ENCODE measurements at regions not wholly inside any gene's neighbourhood (a gene's known extent, or its start where the extent isn't known, plus 50 kb on each side); places are given as distances from the start of the nearest gene placed in this dataset.

DNA sequence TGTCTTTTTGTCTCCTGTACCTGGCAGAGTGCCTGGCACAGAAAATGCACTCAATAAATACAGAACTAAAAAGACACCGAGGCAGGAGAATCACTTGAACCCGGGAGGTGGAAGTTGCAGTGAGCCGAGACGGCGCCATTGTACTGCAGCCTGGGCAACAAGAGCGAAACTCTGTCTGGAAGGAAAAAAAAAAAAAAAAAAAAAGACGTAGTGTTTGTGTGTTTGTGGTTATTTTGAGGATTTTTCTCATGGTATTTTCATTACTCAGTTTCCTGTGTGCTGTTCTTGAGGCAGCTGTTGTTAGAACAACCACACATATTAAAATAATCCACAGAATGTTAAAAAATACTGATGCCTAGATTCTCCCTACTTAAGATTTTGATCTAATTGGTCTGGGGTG, 519.2 kb upstream of the SPHKAP start:
- H3K27ac Mint-ChIP-seq (ENCODE audit: unreplicated experiment): no peak overlapping the region
- no peak for DNase-seq (ENCODE audit: low read depth, low spot score)
- no peak overlapping the region for H3K4me3 Mint-ChIP-seq
- peaks cover under 1% of the 10 kb centered on the region for H3K9me3 Mint-ChIP-seq
- TF ChIP-seq, protein P1, sequence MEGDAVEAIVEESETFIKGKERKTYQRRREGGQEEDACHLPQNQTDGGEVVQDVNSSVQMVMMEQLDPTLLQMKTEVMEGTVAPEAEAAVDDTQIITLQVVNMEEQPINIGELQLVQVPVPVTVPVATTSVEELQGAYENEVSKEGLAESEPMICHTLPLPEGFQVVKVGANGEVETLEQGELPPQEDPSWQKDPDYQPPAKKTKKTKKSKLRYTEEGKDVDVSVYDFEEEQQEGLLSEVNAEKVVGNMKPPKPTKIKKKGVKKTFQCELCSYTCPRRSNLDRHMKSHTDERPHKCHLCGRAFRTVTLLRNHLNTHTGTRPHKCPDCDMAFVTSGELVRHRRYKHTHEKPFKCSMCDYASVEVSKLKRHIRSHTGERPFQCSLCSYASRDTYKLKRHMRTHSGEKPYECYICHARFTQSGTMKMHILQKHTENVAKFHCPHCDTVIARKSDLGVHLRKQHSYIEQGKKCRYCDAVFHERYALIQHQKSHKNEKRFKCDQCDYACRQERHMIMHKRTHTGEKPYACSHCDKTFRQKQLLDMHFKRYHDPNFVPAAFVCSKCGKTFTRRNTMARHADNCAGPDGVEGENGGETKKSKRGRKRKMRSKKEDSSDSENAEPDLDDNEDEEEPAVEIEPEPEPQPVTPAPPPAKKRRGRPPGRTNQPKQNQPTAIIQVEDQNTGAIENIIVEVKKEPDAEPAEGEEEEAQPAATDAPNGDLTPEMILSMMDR (conservative IDR thresholded peaks at IDR 0.05): no peak
- H3K36me3 Mint-ChIP-seq (ENCODE audit: low read depth): no peaks in the 10 kb centered on the region
- no peaks in the 10 kb centered on the region for H3K27me3 Mint-ChIP-seq (ENCODE audit: low read depth)
- peaks cover 26% of the 10 kb centered on the region for H3K4me1 Mint-ChIP-seq

DNA sequence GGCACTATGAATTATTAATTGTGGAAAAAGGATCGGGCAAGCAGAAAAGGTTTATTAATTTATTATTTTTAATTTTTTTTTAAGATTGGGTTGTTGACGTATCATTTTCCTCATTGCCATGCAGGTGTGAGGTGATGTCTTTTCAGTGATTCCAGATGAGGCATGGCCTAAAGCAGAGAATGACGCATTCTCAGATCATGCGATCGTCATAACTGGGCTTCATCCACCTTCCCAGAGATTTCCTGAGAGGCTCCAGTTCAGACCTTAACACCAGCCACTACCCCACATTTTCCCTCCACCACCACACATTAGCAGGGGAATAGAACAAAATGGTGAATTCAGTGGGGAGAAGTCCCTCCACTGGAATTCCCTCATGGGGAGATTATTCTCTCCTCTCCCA, 518.4 kb upstream of the SPHKAP start:
- Mint-ChIP-seq H3K9me3 (peaks cover 5% of the 10 kb centered on the region), H3K27ac (ENCODE audit: unreplicated experiment) (no peak overlapping the region), H3K4me1 (peaks cover 19% of the 10 kb centered on the region), H3K36me3 (ENCODE audit: low read depth) (no peaks in the 10 kb centered on the region), H3K27me3 (ENCODE audit: low read depth) (no peaks in the 10 kb centered on the region), H3K4me3 (no peak overlapping the region)
- TF ChIP-seq, protein P1 (conservative IDR thresholded peaks at IDR 0.05): no peak
- DNase-seq (ENCODE audit: low read depth, low spot score): no peak

DNA sequence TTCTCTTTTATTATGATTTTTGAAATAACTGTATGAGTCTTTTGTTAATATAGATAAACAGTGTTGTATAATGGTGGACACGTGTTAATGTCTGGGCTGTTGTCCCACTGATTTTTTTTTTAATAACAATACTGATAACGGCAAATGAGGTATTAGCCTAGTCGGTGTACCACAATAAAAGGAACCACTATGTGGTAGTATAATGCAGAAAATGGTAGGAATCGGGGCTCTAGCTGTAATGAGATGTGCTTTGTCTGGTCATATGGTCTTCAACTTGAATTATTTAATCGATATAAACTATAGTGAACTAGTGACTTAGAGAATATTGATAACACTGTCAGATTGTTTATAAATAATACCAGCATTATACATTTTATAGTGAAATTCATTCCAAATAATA, 517.9 kb upstream of the SPHKAP start:
- no peak for DNase-seq (ENCODE audit: low read depth, low spot score)
- H3K4me1 Mint-ChIP-seq: peaks cover 19% of the 10 kb centered on the region
- H3K9me3 Mint-ChIP-seq: peaks cover 5% of the 10 kb centered on the region
- no peak overlapping the region for H3K27ac Mint-ChIP-seq (ENCODE audit: unreplicated experiment)
- TF ChIP-seq, protein P1 (conservative IDR thresholded peaks at IDR 0.05): no peak
- no peaks in the 10 kb centered on the region for H3K36me3 Mint-ChIP-seq (ENCODE audit: low read depth)
- no peaks in the 10 kb centered on the region for H3K27me3 Mint-ChIP-seq (ENCODE audit: low read depth)
- no peak overlapping the region for H3K4me3 Mint-ChIP-seq

DNA sequence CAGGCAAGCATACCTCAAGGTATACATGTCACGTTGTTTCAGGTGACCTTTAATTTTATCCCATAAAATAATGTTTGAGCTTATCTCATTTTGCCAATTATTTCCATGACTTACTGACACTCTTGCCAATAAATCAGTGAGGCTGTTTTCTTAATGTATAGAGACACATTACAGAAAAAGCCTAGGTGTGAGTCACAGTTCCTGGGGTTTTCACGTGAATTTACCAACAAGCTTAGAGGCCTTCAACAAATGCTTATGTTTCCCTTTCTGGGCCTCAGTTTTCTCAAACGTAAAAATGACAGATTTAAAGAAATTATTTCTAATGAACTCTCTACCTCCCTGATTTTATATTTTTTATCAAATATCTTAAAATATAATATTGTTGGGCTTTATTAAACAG, 517.5 kb upstream of the SPHKAP start:
- H3K9me3 Mint-ChIP-seq: peaks cover 5% of the 10 kb centered on the region
- TF ChIP-seq, protein P1 (conservative IDR thresholded peaks at IDR 0.05): no peak
- H3K4me1 Mint-ChIP-seq: peaks cover 15% of the 10 kb centered on the region
- no peaks in the 10 kb centered on the region for H3K36me3 Mint-ChIP-seq (ENCODE audit: low read depth)
- H3K4me3 Mint-ChIP-seq: no peak overlapping the region
- no peak for DNase-seq (ENCODE audit: low read depth, low spot score)
- H3K27ac Mint-ChIP-seq (ENCODE audit: unreplicated experiment): no peak overlapping the region
- H3K27me3 Mint-ChIP-seq (ENCODE audit: low read depth): no peaks in the 10 kb centered on the region

DNA sequence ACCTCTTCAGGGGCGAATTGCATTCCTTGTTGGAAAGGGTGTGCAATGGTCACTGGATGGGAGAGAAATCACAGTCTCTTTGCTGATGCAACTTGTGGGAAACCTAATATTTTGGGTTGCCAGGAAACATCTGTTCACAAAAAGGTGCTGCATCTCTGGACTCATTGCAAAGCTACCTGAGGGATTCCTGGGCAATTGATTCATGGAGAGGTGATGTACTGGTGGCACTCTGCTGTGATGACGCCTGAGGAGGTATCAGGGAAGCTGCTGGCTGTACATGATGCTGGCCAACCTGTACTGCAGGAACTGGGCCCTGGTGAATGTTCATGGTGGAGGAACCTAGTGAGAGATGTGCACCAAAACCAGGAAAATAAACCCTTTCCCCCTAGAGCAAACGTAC, 516.0 kb upstream of the SPHKAP start:
- Mint-ChIP-seq H3K4me3 (no peak overlapping the region), H3K9me3 (peaks cover 5% of the 10 kb centered on the region), H3K27me3 (ENCODE audit: low read depth) (no peaks in the 10 kb centered on the region), H3K36me3 (ENCODE audit: low read depth) (no peaks in the 10 kb centered on the region), H3K27ac (ENCODE audit: unreplicated experiment) (no peak overlapping the region), H3K4me1 (peaks cover under 1% of the 10 kb centered on the region)
- TF ChIP-seq, protein P1 (conservative IDR thresholded peaks at IDR 0.05): no peak
- DNase-seq (ENCODE audit: low read depth, low spot score): no peak

DNA sequence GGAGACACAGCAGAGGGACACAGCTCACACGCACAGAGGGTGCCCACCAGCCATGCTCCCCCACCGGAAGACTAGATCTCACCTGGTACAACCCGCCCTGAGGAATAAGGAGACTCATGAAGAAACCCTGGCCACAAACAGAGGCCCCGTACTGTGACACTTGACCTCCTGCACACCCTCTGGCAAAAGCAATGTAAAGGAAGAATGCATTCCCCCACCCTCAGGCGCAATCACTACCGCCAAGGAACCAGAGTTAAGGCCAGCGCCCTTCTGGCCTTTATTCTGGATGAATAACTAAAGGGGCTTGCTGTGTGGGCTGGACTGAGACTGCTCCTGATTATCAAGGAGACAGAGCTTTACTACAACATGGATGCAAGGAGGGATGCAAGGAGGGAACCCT, 509.2 kb upstream of the SPHKAP start:
- Mint-ChIP-seq H3K27ac (ENCODE audit: unreplicated experiment) (no peak overlapping the region), H3K9me3 (peaks cover 5% of the 10 kb centered on the region), H3K27me3 (ENCODE audit: low read depth) (no peaks in the 10 kb centered on the region), H3K4me1 (peaks cover 9% of the 10 kb centered on the region), H3K36me3 (ENCODE audit: low read depth) (no peaks in the 10 kb centered on the region), H3K4me3 (no peak overlapping the region)
- no peak for DNase-seq (ENCODE audit: low read depth, low spot score)
- TF ChIP-seq, protein P1 (conservative IDR thresholded peaks at IDR 0.05): no peak

Measured in neural crest cell (in vitro differentiated cells).